Upper lobe of right lung (tissue), 1 donor: ENCODE measurements at regions not wholly inside any gene's neighbourhood (a gene's known extent, or its start where the extent isn't known, plus 50 kb on each side); places are given as distances from the start of the nearest gene placed in this dataset.

Source experiments
- ATAC-seq: fragments of 200-7000 bp; cut with Tn5 transposase; one replicate; pipeline ENCODE4 v1.9.1; 2020; ENCODE audit warnings: mild to moderate bottlenecking, moderate library complexity
- DNase-seq: peaks from one replicate; pipeline ENCODE4 v3.0.0-alpha.2; 2020
- H3K27ac ChIP-seq: fragments of 200-600 bp; one replicate; pipeline ENCODE4 v1.8.0; 2022
- H3K27me3 ChIP-seq: fragments of 200-600 bp; one replicate; pipeline ENCODE4 v1.8.0; 2022; ENCODE audit warnings: mild to moderate bottlenecking
- H3K36me3 ChIP-seq: fragments of 200-600 bp; one replicate; pipeline ENCODE4 v1.8.0; 2022
- H3K4me1 ChIP-seq: fragments of 200-600 bp; one replicate; pipeline ENCODE4 v1.8.0; 2022
- H3K4me3 ChIP-seq: fragments of 200-600 bp; one replicate; pipeline ENCODE4 v1.8.0; 2022; ENCODE audit warnings: mild to moderate bottlenecking
- H3K9me3 ChIP-seq: fragments of 200-600 bp; one replicate; pipeline ENCODE4 v1.8.0; 2022
- CTCF ChIP-seq: fragments of 200-600 bp; IDR thresholded peaks from one replicate; pipeline ENCODE4 v1.8.0; 2022; ENCODE audit warnings: antibody characterized with exemption
- intact Hi-C: fragments of 100-400 bp; cut with DNase I; formaldehyde crosslinking; loops from one replicate; pipeline ENCODE4 v1.11.0; 2022
- donor health status: DM: no; HTN: yes; CAD: no; lungs with severe emphysema.

DNA sequence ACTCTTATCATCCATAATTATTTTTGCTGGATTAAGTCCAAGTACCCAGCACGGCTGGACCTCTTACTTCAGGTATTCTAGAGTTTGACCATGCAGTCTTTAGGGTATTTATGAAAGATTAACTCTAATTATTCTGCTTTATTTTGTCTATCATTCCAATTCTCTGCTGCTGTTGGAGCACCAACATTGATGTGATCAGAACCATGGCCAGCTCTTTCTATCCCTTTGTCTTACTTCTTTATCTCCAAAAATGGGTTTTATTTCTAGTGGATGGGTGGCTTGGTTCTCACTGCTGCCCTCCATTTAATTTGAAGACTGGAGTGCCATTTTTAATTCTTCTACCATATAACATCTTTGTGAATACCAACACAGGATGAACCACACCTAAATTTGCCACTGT, 704.3 kb downstream of the FRK start:
- no peak overlapping the region for H3K4me3 ChIP-seq
- intact Hi-C loops, result no loop called here
- H3K9me3 ChIP-seq, result no peaks in the 10 kb centered on the region
- ATAC-seq, result no peak
- no peak for TF ChIP-seq CTCF
- no peak for DNase-seq
- H3K27me3 ChIP-seq, result no peaks in the 10 kb centered on the region
- no peaks in the 10 kb centered on the region for H3K4me1 ChIP-seq
- no peak overlapping the region for H3K27ac ChIP-seq
- H3K36me3 ChIP-seq, result no peaks in the 10 kb centered on the region

DNA sequence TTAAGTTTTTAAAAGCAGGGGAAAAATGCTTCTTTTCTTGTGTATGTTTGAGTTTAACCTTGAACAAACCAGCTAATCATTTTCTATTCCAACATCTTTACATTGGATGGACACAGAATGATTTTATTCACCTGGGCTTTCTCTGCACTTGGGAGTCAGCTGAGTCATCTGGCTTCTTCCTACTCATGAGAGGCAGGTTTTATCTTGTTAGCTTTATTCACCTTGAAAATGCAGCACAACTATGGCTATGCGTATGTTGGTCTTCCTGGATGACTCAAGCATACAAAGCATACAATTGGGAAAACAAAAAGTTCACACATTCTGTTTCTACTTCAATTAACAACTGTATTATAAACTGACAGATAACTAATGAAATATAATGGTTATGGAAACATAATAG, 737.7 kb downstream of the FRK start:
- no peaks in the 10 kb centered on the region for H3K9me3 ChIP-seq
- DNase-seq (no peak), ATAC-seq (no peak)
- no peaks in the 10 kb centered on the region for H3K36me3 ChIP-seq
- H3K4me1 ChIP-seq, result no peaks in the 10 kb centered on the region
- H3K27me3 ChIP-seq, result no peaks in the 10 kb centered on the region
- no peak overlapping the region for H3K4me3 ChIP-seq
- H3K27ac ChIP-seq, result no peak overlapping the region
- intact Hi-C loops, result no loop called here
- no peak for TF ChIP-seq CTCF

DNA sequence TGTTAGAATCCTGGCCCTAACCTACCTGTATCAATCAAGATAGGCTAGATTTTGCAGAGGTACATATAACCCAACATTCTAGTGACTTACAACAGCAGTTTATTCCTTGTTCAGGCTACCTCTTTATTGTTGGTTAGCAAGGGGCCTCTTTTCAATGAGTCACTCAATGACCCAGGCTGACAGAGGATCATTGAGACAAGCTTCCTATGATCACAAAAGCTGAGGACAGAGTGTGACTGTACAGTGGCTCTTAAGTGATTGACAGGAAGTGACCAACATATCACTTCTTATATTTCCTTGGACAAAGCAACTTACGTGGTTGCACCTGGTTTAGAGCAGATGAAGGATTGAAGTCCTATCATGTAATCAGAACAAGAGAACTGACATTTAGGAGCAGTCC, 740.9 kb downstream of the FRK start:
- ATAC-seq, result no peak
- no peaks in the 10 kb centered on the region for H3K27me3 ChIP-seq
- TF ChIP-seq CTCF, result no peak
- H3K27ac ChIP-seq, result no peak overlapping the region
- intact Hi-C loops, result no loop called here
- no peak overlapping the region for H3K4me3 ChIP-seq
- H3K36me3 ChIP-seq, result no peaks in the 10 kb centered on the region
- DNase-seq, result no peak
- H3K9me3 ChIP-seq, result no peaks in the 10 kb centered on the region
- no peaks in the 10 kb centered on the region for H3K4me1 ChIP-seq

DNA sequence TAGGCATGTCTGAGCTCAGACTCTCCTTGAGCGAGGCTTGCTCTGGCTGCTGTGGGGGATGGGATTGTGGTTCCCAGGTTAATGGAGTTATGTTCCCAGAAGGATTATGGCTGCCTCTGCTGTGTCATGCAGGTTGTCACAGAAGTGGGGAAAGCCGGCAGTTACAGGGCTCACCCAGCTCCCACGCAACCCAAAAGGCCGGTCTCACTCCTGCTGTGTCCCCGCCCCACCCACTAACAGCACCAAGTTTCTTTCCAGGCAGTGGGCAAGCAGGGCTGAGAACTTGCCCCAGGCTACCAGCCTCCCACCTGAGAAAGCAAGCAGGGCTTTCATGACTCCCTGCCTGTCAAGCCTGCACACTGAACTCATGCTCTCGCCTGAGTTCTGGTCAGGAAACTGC, 750.5 kb downstream of the FRK start:
- no peak for DNase-seq
- TF ChIP-seq CTCF, result no peak

DNA sequence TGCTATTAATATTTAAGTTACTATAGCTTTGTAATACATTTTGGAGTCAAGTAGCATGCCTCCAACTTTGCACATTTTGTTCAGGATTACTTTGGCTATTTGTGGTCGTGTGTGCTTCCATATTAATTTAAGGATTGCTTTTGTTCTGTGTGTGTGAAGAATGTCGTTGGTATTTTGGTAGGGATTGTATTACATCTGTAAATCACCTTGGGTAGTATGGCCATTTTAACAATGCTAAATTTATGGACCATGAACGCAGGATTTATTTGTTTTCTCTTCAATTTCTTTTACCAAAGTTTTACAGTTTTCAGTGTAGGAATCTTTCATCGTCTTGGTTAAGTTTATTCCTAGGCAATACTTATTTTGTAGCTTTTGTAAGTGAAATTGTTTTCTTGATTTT, 758.0 kb downstream of the FRK start:
- no peak overlapping the region for H3K4me3 ChIP-seq
- no peaks in the 10 kb centered on the region for H3K4me1 ChIP-seq
- no peaks in the 10 kb centered on the region for H3K36me3 ChIP-seq
- TF ChIP-seq CTCF, result no peak
- H3K27ac ChIP-seq, result no peak overlapping the region
- DNase-seq (no peak), ATAC-seq (no peak)
- H3K27me3 ChIP-seq, result no peaks in the 10 kb centered on the region
- no peaks in the 10 kb centered on the region for H3K9me3 ChIP-seq
- intact Hi-C loops, result no loop called here

More for the DNA sequence above, 750.5 kb downstream of the FRK start:
- Histone ChIP-seq H3K27ac (no peak overlapping the region), H3K4me3 (no peak overlapping the region), H3K9me3 (no peaks in the 10 kb centered on the region), H3K27me3 (no peaks in the 10 kb centered on the region), H3K36me3 (no peaks in the 10 kb centered on the region), H3K4me1 (no peaks in the 10 kb centered on the region)
- intact Hi-C loops, result no loop called here
- no peak for ATAC-seq

DNA sequence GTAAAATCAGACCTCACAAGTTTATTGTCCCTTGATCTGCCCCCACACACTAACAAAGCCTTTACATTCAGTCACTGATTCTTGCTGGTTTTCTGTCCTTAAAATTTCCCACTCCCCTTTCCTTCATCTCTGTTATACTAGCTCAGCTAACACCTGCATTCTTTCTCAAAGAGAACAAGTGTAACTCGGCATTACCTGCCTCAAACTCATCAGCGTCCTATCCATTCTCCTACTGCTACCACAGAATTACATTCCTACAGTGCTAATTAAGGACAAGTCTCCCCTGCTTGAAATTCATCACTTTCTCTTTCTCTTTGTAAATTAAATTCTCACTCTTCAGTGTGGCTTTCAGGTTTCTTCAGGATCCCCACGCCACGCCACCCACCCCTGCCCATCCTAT, 773.2 kb downstream of the FRK start:
- Histone ChIP-seq H3K4me3 (no peak overlapping the region), H3K9me3 (no peaks in the 10 kb centered on the region), H3K27me3 (no peaks in the 10 kb centered on the region), H3K4me1 (no peaks in the 10 kb centered on the region), H3K36me3 (no peaks in the 10 kb centered on the region), H3K27ac (no peak overlapping the region)
- ATAC-seq (no peak), DNase-seq (no peak)
- intact Hi-C loops, result no loop called here
- no peak for TF ChIP-seq CTCF
